CD14-positive monocyte (primary cell): ENCODE measurements at regions not wholly inside any gene's neighbourhood (a gene's known extent, or its start where the extent isn't known, plus 50 kb on each side); places are given as distances from the start of the nearest gene placed in this dataset.

Experiments
- DNase-seq, 3 donors: peaks; one replicate each; pipeline ENCODE4 v3.0.0-alpha.2; 2011 to 2022
- H2AFZ ChIP-seq: 2 replicates; pipeline ENCODE4 v1.6.0; 2012; ENCODE audit warnings: mild to moderate bottlenecking, low read depth, low read length, inconsistent platforms; ENCODE audit not compliant: insufficient read depth, poor library complexity, severe bottlenecking
- H3K27ac ChIP-seq, 2 donors: 1 replicate in 1 of 2; 2 replicates in 1 of 2; pipeline ENCODE4 v1.5.1; 2012 to 2013; ENCODE audit warnings: low read length in 2 of 2, control low read depth in 1 of 2, inconsistent platforms in 1 of 2, low read depth in 1 of 2, mild to moderate bottlenecking in 1 of 2
- H3K27me3 ChIP-seq, 2 donors: one replicate each; pipeline versions ENCODE4 v1.6.0 to v1.6.1; 2011 to 2013; ENCODE audit warnings: low read length in 2 of 2; ENCODE audit not compliant: control insufficient read depth in 2 of 2, insufficient read depth in 2 of 2
- H3K36me3 ChIP-seq, 2 donors: replicated peaks in 1 of 2; 1 replicate in 1 of 2; 2 replicates in 1 of 2; pipeline versions ENCODE4 v1.5.1 to v1.6.1; 2012 to 2013; ENCODE audit warnings: low read length in 2 of 2, control low read depth in 1 of 2, inconsistent platforms in 1 of 2, mild to moderate bottlenecking in 1 of 2; ENCODE audit not compliant: insufficient read depth in 2 of 2, control insufficient read depth in 1 of 2
- H3K4me1 ChIP-seq, 2 donors: 1 replicate in 1 of 2; 2 replicates in 1 of 2; pipeline versions ENCODE4 v1.5.1 to v1.6.1; 2012 to 2013; ENCODE audit warnings: low read length in 2 of 2, control low read depth in 1 of 2, inconsistent platforms in 1 of 2, mild to moderate bottlenecking in 1 of 2, moderate library complexity in 1 of 2; ENCODE audit not compliant: insufficient read depth in 2 of 2, control insufficient read depth in 1 of 2
- H3K4me2 ChIP-seq: replicated peaks from 2 replicates; pipeline ENCODE3; 2012; ENCODE audit warnings: low read length, moderate library complexity, mild to moderate bottlenecking; ENCODE audit not compliant: poor library complexity, severe bottlenecking; ENCODE audit errors: extremely low read depth
- H3K4me3 ChIP-seq, 3 experiments: fragments of 200-600 bp in 1 of 3; sonication (generic) in 1 of 3; replicated peaks in 1 of 3; 1 replicate in 2 of 3; 2 replicates in 1 of 3; pipeline ENCODE4 v1.5.1; 2011 to 2013; ENCODE audit warnings: low read length in 3 of 3, mild to moderate bottlenecking in 3 of 3, control low read depth in 2 of 3, low read depth in 2 of 3, inconsistent platforms in 1 of 3, moderate library complexity in 1 of 3
- H3K79me2 ChIP-seq: 2 replicates; pipeline ENCODE4 v1.6.0; 2012; ENCODE audit warnings: mild to moderate bottlenecking, control low read depth, inconsistent platforms, low read length, moderate library complexity; ENCODE audit not compliant: insufficient read depth
- H3K9ac ChIP-seq: 2 replicates; pipeline ENCODE4 v1.6.0; 2017; ENCODE audit warnings: low read length, mild to moderate bottlenecking; ENCODE audit not compliant: insufficient read depth, poor library complexity, severe bottlenecking
- H3K9me3 ChIP-seq, 2 donors: replicated peaks in 1 of 2; 1 replicate in 1 of 2; 2 replicates in 1 of 2; pipeline versions ENCODE4 v1.5.1 to v1.6.1; 2012 to 2013; ENCODE audit warnings: low read length in 2 of 2, control low read depth in 1 of 2; ENCODE audit not compliant: control insufficient read depth in 1 of 2, insufficient read depth in 1 of 2
- H4K20me1 ChIP-seq: 2 replicates; pipeline ENCODE4 v1.6.0; 2012; ENCODE audit warnings: mild to moderate bottlenecking, low read length, control low read depth, moderate library complexity; ENCODE audit not compliant: insufficient read depth
- H3K27ac Mint-ChIP-seq, 7 donors: one replicate each; pipeline ENCODE4 v1.8.0; 2020; ENCODE audit warnings: mild to moderate bottlenecking in 7 of 7, mixed read lengths in 7 of 7, moderate library complexity in 6 of 7, inconsistent platforms in 2 of 7
- H3K27me3 Mint-ChIP-seq, 3 donors: one replicate each; pipeline ENCODE4 v1.8.0; 2021 to 2022; ENCODE audit warnings: low read depth in 3 of 3, mild to moderate bottlenecking in 3 of 3, mixed read lengths in 3 of 3, moderate library complexity in 3 of 3, inconsistent platforms in 1 of 3
- H3K36me3 Mint-ChIP-seq, 2 donors: one replicate each; pipeline ENCODE4 v1.8.0; 2020; ENCODE audit warnings: mixed read lengths in 2 of 2, inconsistent platforms in 1 of 2, mild to moderate bottlenecking in 1 of 2
- H3K4me1 Mint-ChIP-seq: one replicate; pipeline ENCODE4 v1.8.0; 2020; ENCODE audit warnings: mild to moderate bottlenecking, mixed read lengths
- H3K4me3 Mint-ChIP-seq, 2 donors: one replicate each; pipeline ENCODE4 v1.8.0; 2020; ENCODE audit warnings: mild to moderate bottlenecking in 2 of 2, mixed read lengths in 2 of 2, moderate library complexity in 1 of 2
- H3K9me3 Mint-ChIP-seq, 7 donors: one replicate each; pipeline ENCODE4 v1.8.0; 2020 to 2022; ENCODE audit warnings: mixed read lengths in 7 of 7, mild to moderate bottlenecking in 6 of 7, moderate library complexity in 6 of 7, inconsistent platforms in 2 of 7
- WGBS: methylation state at CpG from one replicate; pipeline ENCODE4 v1.1.5; 2013; ENCODE audit warnings: missing lambda C conversion rate; ENCODE audit not compliant: insufficient coverage; 5-methylcytosine and 5-hydroxymethylcytosine counted together
- intact Hi-C, 2 donors: fragments of 100-400 bp; cut with micrococcal nuclease; formaldehyde crosslinking; loops; one replicate each; pipeline versions ENCODE4 v1.15.0 to v1.15.1; 2023
- TF ChIP-seq, protein P1 (sequence below): fragments of 200-600 bp; IDR thresholded peaks from one replicate; pipeline ENCODE4 v1.8.0; 2022; ENCODE audit warnings: antibody characterized with exemption, mild to moderate bottlenecking

DNA sequence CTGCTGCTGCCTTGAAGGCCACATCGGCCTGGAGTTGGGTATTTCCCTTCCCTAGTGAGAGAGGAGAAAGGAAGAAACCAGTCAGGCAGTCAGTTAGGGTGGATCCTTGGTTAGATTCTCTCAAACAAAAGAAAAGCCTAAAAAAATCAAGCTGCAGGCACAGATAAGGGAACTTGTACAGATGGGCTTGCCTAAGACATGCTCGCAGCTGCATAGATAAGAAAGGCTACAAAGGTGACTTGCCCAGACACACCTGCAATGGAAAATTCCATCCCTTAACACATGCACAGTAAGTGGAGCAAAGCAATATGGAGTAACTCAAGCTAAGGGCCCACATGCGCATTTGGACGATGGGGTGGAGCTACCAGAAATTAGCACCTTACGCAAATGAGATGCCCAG, 199.7 kb upstream of the ARPP21 start:
- 97% methylated on average over 3 of the region's 5 CpGs for WGBS
- Histone ChIP-seq H3K79me2 (no peaks in the 10 kb centered on the region), H4K20me1 (no peaks in the 10 kb centered on the region), H3K9ac (no peak overlapping the region), H3K4me1 (no peaks in the 10 kb centered on the region), H2AFZ (no peak overlapping the region), H3K4me2 (no peak overlapping the region), H3K4me3 (no peak overlapping the region), H3K27me3 (no peaks in the 10 kb centered on the region), H3K36me3 (no peaks in the 10 kb centered on the region), H3K27ac (no peak overlapping the region), H3K9me3 (peaks cover 9 to 13% of the 10 kb centered on the region in 2 donors)
- DNase-seq = no peak
- TF ChIP-seq, protein P1, sequence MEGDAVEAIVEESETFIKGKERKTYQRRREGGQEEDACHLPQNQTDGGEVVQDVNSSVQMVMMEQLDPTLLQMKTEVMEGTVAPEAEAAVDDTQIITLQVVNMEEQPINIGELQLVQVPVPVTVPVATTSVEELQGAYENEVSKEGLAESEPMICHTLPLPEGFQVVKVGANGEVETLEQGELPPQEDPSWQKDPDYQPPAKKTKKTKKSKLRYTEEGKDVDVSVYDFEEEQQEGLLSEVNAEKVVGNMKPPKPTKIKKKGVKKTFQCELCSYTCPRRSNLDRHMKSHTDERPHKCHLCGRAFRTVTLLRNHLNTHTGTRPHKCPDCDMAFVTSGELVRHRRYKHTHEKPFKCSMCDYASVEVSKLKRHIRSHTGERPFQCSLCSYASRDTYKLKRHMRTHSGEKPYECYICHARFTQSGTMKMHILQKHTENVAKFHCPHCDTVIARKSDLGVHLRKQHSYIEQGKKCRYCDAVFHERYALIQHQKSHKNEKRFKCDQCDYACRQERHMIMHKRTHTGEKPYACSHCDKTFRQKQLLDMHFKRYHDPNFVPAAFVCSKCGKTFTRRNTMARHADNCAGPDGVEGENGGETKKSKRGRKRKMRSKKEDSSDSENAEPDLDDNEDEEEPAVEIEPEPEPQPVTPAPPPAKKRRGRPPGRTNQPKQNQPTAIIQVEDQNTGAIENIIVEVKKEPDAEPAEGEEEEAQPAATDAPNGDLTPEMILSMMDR = no peak
- H3K27me3 Mint-ChIP-seq = peaks cover 0 to 1% (median 0%) of the 10 kb centered on the region in 3 donors
- intact Hi-C loops = no loop called here
- H3K36me3 Mint-ChIP-seq = no peaks in the 10 kb centered on the region
- no peaks in the 10 kb centered on the region for H3K4me1 Mint-ChIP-seq
- H3K4me3 Mint-ChIP-seq = no peak overlapping the region
- no peak overlapping the region for H3K27ac Mint-ChIP-seq
- peaks cover 2 to 10% (median 5%) of the 10 kb centered on the region in 7 donors for H3K9me3 Mint-ChIP-seq

DNA sequence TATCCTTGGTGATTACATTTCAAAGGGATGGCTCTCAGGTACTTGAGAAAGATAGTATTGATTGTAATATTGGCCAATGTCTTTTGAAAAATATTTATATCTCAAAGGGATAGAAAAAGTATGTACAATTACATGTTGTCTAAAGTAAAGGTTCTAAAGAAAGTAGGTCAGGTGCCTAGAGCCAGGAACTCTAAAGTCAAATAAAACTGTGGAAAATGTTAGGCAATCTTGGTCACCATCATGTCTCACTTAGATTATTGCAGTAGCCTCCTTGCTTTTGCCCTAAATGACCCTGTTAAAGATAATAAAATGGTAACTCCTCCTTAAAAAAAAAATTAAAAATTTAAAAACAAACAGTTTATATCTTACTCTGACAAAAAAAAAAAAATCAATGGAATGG, 198.5 kb upstream of the ARPP21 start:
- Histone ChIP-seq H3K27ac (no peak overlapping the region), H3K36me3 (no peaks in the 10 kb centered on the region), H3K79me2 (no peaks in the 10 kb centered on the region), H3K27me3 (no peaks in the 10 kb centered on the region), H4K20me1 (no peaks in the 10 kb centered on the region), H3K4me3 (no peak overlapping the region), H3K4me1 (no peaks in the 10 kb centered on the region), H3K9ac (no peak overlapping the region), H2AFZ (no peak overlapping the region), H3K9me3 (peaks cover 9 to 13% of the 10 kb centered on the region in 2 donors), H3K4me2 (no peak overlapping the region)
- peaks cover 4 to 10% (median 7%) of the 10 kb centered on the region in 7 donors for H3K9me3 Mint-ChIP-seq
- no peak overlapping the region for H3K27ac Mint-ChIP-seq
- no peak overlapping the region for H3K4me3 Mint-ChIP-seq
- H3K27me3 Mint-ChIP-seq = peaks cover 0 to 1% (median 0%) of the 10 kb centered on the region in 3 donors
- no peaks in the 10 kb centered on the region for H3K4me1 Mint-ChIP-seq
- no peaks in the 10 kb centered on the region for H3K36me3 Mint-ChIP-seq
- TF ChIP-seq, protein P1 = no peak
- no peak for DNase-seq
- intact Hi-C loops = no loop called here
